Psoas muscle (tissue), 7 donors: ENCODE measurements at regions not wholly inside any gene's neighbourhood (a gene's known extent, or its start where the extent isn't known, plus 50 kb on each side); places are given as distances from the start of the nearest gene placed in this dataset.

Experiments
- ATAC-seq, 4 donors: fragments of 200-7000 bp; cut with Tn5 transposase; one replicate each; pipeline ENCODE4 v1.9.1; 2020; ENCODE audit warnings: moderate library complexity in 3 of 4, mild to moderate bottlenecking in 2 of 4
- DNase-seq, 2 donors: peaks; one replicate each; pipeline ENCODE4 v3.0.0-alpha.2; 2020
- H3K27ac ChIP-seq: fragments of 200-600 bp; one replicate; pipeline ENCODE4 v1.8.0; 2022
- H3K27me3 ChIP-seq, 3 donors: fragments of 200-600 bp in 1 of 3; one replicate each; pipeline versions ENCODE4 v1.6.1 to v1.8.0; 2013 to 2022; ENCODE audit warnings: low read length in 2 of 3, mild to moderate bottlenecking in 2 of 3, moderate library complexity in 1 of 3; ENCODE audit not compliant: insufficient read depth in 3 of 3
- H3K36me3 ChIP-seq, 2 donors: fragments of 200-600 bp in 1 of 2; one replicate each; pipeline versions ENCODE4 v1.6.1 to v1.8.0; 2013 to 2022; ENCODE audit warnings: low read depth in 1 of 2, mild to moderate bottlenecking in 1 of 2, moderate library complexity in 1 of 2; ENCODE audit not compliant: insufficient read depth in 1 of 2
- H3K4me1 ChIP-seq: fragments of 200-600 bp; one replicate; pipeline ENCODE4 v1.8.0; 2022
- H3K4me3 ChIP-seq: fragments of 200-600 bp; one replicate; pipeline ENCODE4 v1.8.0; 2022; ENCODE audit warnings: mild to moderate bottlenecking
- H3K9me3 ChIP-seq: fragments of 200-600 bp; one replicate; pipeline ENCODE4 v1.8.0; 2022
- CTCF ChIP-seq: fragments of 200-600 bp; IDR thresholded peaks from one replicate; pipeline ENCODE4 v1.8.0; 2022; ENCODE audit warnings: antibody characterized with exemption
- WGBS, 3 donors: extraction: QIAGEN DNeasy Blood & Tissue Kit; methylation state at CpG; one replicate each; pipeline versions ENCODE4 v1.1.6 to v1.1.7; 2013; 5-methylcytosine and 5-hydroxymethylcytosine counted together
- intact Hi-C, 2 donors: fragments of 100-400 bp; cut with DNase I; formaldehyde crosslinking; loops; one replicate each; pipeline versions ENCODE4 v1.11.0 to v1.14.2; 2022
- donor health status: healthy with polysubstance abuse.
- donor health status: DM: no; HTN: no; CAD: no; lungs with moderate emphysema.
- donor health status: Bipolar disorder and iron deficiency.
- donor health status: healthy.
- donor health status: DM: yes; HTN: yes; CAD: no.
- donor health status: DM: no; HTN: no; CAD: no.
- donor health status: DM: yes; HTN: yes; CAD: no.

DNA sequence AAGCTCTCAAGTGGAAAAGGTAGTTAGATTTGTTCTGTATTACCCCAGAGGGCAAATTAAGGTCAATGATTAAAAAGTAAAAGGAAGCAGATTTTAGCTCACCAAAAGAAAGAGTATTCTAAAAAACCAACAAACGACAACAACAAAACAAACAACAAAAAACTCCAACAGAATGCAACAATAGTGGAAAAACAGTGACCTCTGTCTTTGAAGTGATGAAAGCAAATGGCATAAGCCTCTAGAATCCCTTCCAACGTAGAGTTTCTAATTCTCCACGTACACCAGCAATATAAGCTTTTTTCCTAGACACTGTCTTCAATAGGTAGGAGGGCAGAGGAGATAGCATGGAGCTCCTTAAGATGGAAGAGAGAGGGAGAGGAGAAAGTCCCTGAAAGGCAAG is 359.1 kb downstream of the TTLL7 start:
- no peak for DNase-seq
- Histone ChIP-seq H3K9me3 (no peaks in the 10 kb centered on the region), H3K4me3 (no peak overlapping the region), H3K36me3 (no peaks in the 10 kb centered on the region), H3K27ac (no peak overlapping the region), H3K27me3 (no peaks in the 10 kb centered on the region), H3K4me1 (no peaks in the 10 kb centered on the region)
- no peak for TF ChIP-seq CTCF
- ATAC-seq = no peak
- intact Hi-C loops = no loop called here
- 51 to 64% (median 54%) methylated on average over 3 of the region's 3 CpGs for WGBS, 3 donors

DNA sequence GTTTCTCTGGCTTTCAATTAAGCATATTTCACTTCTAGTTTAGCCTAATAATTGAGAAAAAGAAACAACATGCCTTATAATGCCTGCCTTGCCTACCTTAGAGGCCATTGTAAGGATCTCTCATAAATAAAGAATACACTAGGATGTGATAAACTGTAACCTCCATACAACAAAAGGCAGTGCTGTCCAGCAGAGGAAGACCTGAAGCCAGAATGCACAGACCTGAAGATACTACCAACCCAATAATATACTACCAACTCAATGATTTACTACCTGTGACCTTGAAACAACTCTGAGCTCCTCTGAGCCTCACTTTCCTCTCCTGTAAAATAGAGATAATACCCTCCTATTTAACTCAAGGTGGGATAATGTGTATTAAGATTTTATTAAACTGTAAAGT is 361.3 kb downstream of the TTLL7 start:
- no peak for TF ChIP-seq CTCF
- intact Hi-C loops = no loop called here
- no peak for ATAC-seq

DNA sequence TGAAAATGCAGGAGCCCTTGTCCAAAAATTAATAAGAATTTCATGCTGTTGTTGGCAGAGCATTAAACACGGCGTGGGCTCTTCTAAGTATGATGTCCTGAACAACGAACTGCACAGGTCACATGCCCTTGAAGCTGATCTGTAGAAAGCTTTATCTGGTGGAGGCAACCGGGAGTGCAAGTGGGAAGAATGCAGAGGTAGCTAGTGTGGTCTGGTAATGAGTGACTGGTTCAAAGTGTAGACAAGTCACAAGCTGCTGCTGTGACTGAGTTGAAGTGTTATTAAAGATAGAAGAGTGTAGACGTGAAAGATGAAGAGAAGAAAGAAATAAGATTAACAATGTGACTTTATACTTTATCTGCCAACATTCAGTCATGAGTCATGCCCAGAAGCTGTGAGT is 361.9 kb downstream of the TTLL7 start:
- no peaks in the 10 kb centered on the region for H3K27me3 ChIP-seq
- DNase-seq (no peak), ATAC-seq (no peak)
- no peaks in the 10 kb centered on the region for H3K36me3 ChIP-seq
- H3K4me1 ChIP-seq = no peaks in the 10 kb centered on the region
- 41 to 61% (median 42%) methylated on average over 5 of the region's 5 CpGs for WGBS, 3 donors
- no peak overlapping the region for H3K27ac ChIP-seq
- H3K9me3 ChIP-seq = no peaks in the 10 kb centered on the region
- intact Hi-C loops = no loop called here
- TF ChIP-seq CTCF = no peak
- H3K4me3 ChIP-seq = no peak overlapping the region

More for the DNA sequence above, 361.3 kb downstream of the TTLL7 start:
- Histone ChIP-seq H3K4me3 (no peak overlapping the region), H3K27ac (no peak overlapping the region), H3K9me3 (no peaks in the 10 kb centered on the region), H3K36me3 (no peaks in the 10 kb centered on the region), H3K4me1 (no peaks in the 10 kb centered on the region), H3K27me3 (no peaks in the 10 kb centered on the region)
- DNase-seq = no peak

GRCh38 chr1:83632906-83633305 is 366.0 kb downstream of the TTLL7 start:
- Histone ChIP-seq H3K36me3 (no peaks in the 10 kb centered on the region), H3K4me3 (no peak overlapping the region), H3K9me3 (no peaks in the 10 kb centered on the region), H3K27ac (no peak overlapping the region), H3K4me1 (no peaks in the 10 kb centered on the region), H3K27me3 (no peaks in the 10 kb centered on the region)
- intact Hi-C loops = no loop called here
- 96 to 100% (median 98%) methylated on average over 1 of the region's 1 CpG for WGBS, 3 donors
- TF ChIP-seq CTCF = no peak
- no peak for ATAC-seq
- DNase-seq = no peak

GRCh38 chr1:83631851-83632250 is 367.1 kb downstream of the TTLL7 start:
- H3K4me3 ChIP-seq = no peak overlapping the region
- TF ChIP-seq CTCF = no peak
- H3K36me3 ChIP-seq = no peaks in the 10 kb centered on the region
- H3K4me1 ChIP-seq = no peaks in the 10 kb centered on the region
- ATAC-seq (no peak), DNase-seq (no peak)
- 91 to 97% (median 92%) methylated on average over 6 of the region's 6 CpGs for WGBS, 3 donors
- H3K27me3 ChIP-seq = no peaks in the 10 kb centered on the region
- intact Hi-C loops = no loop called here
- no peak overlapping the region for H3K27ac ChIP-seq
- H3K9me3 ChIP-seq = no peaks in the 10 kb centered on the region
